Midbrain (tissue), 1 donor: ENCODE measurements at regions not wholly inside any gene's neighbourhood (a gene's known extent, or its start where the extent isn't known, plus 50 kb on each side); places are given as distances from the start of the nearest gene placed in this dataset.
"Not testable (repeated sequence)": the region's sequence is repeated elsewhere in the genome, so short reads cannot be mapped to it uniquely, and the experiment has no call there.

Source experiments
- DNase-seq: peaks from one replicate; lab custom pipeline; 2025; lab: John Stamatoyannopoulos, UW

DNA sequence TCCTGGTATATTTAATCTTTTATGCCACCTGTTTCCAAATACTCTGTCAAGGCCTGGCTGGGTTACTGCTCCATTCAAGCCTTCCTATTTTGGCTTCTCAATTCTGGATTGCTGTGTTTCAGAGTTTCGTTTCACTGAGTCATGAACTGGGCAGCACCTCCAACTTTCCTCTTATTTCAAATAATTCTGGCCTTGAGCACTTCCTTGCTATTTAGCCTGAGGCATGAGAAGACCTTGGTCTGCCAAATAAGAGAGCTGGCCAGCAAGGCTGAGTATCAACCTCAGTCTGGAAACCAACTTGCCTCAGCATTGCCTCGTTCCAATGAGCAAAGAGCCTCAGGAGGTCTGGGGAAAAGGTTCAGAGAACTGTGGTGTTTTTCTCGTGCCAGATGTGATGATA, 66.6 kb downstream of the TNFAIP3 start:
- peak; percentile 17 for DNase-seq

DNA sequence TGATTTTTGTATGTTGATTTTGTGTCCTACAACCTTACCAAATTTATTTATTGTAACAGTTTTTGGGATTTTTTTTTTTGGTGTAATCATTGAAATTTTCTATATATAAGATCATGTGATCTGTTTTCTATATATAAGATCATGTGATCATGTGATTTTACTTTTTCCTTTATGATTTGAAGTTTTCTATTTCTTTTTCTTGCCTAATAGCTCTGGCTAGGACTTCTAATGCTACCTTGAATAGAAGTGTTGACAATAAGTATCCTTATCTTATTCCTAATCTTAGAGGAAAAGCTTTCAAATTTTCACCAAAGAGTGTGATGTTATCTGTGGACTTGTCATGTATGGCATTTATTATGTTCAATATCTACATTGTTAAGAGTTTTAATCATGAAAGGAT, 69.7 kb downstream of the TNFAIP3 start:
- no peak for DNase-seq

DNA sequence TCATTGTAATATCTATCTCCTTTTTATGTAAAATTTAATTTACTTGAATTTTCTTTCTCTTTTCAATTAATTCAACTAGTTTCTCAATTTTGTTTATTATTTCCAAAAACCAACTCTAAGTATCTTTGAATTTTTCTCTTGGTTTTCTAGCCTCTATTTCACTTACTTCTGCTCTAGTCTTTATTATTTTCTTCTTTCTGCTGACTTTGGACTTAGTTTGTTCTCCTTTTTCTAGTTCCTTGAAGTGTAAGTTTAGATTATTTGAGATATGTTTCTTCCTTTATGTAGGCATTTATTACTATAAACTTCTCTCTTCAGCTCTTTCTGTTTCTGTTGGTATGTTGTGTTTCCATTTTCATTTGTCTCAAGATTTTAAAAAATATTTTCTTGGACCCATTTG, 70.8 kb downstream of the TNFAIP3 start:
- DNase-seq = no peak

DNA sequence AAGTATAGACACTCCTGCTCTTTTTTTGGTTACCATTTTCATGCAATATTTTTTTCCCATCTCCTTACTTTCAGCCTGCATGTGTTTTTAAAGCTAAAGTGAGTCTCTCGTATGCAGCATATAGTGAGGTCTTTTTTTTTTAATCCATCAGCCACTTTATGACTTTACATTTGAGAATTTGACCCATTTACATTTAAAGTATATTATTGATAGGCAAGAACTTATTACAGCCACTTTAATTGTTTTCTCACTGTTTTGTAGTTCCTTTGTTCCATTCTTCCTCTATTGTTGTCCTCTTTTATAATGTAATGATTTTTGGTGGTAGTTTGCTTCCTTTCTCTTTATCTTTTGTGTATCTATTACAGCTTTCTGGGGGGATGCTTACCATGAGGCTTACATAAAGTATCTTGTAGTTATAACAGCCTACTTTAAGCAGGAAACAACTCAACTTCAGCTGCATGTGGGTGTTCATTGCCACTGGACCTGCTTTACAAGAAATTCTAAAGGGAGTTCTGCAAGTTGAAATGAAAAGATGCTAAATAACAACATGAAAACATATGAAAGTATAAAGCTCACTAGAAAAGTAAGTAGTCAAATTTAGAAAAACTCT, 71.8 kb downstream of the TNFAIP3 start:
- no peak for DNase-seq

DNA sequence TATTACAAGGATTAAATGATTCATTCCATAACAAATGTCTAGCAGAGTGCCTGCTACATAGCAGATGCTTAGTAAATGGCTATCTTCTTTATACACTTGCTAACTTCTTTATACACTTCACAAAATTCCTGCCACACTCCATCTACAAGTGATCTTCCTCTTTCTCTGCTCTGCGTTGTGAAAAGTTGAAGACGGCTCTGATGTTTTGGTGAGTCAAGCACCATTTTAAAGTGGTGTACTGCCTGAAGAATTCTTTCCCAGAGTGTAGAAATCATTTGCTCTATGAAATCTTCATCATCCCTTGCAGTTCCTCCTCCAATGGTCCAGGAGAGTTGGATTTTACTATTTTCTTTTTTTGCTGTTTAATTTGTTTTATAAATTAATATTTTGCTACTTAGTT, 74.9 kb downstream of the TNFAIP3 start:
- DNase-seq = no peak

DNA sequence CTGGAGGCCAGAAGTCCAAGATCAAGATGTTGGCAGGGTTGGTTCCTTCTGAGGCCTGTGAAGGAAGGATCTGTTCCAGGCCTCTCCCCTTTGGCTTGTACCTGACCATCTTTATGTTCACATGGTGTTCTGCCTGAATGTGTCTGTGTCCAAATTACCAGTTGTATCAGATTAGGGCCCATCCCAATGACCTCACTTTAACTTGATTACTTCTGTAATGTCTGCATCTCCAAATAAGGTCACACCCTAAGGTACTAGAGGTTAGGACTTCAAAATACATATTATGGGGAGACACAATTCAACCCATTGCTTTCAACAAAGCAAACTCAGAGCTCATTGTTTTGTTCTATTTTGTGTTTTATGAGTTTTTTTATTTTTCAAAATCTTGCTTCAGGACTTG, 75.7 kb downstream of the TNFAIP3 start:
- DNase-seq = no peak

DNA sequence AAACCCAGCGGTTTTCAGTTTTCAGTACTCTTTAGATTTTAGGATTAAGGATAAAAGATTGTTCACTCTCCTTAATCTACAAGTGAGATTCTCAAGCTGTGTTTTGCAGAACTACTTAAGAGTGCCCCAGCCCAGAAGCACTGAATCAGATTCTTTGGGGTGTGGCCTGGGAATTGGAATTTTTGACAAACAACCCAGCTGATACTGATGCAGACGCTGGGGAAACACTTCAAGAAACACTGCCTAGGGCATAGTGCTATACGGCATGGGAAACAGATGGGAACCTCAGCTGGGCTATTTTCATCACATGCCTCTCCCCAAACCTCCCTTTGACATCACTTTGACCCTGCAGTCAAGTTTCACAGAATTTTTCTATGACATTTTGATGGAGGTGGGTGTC, 77.3 kb downstream of the TNFAIP3 start:
- DNase-seq = not testable (repeated sequence)

DNA sequence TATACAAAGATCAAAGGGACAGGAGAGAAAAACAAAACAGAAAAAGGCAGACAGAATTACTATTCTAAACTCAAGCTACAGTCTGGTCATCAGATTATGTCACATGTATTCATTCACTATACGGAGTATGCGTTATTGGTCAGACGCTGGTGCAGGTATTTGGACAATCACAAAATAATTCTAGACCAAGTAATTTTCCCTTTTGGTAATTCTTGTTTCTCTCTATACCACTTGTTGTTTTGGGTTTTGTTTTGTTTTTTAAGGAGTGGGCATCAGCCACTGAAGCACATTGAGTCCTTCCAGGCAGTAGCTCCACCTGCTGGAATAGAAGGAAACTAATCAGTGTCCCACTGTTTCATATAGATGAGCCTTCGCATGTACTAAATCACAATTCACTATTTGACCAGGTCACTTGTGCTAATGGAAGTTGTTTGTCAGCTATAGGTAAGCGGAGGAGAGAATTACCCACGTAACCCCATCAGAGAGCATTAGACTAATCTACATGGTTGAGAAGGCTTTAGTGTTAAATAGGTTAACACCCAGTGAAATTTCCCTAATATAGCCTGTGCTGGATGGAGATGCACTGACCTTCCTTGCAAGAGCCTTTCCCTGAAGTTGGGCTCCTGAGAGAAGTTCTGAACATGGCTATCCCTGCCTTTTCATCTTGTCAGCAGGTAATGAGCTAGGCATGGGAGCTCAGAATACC, 77.9 kb downstream of the TNFAIP3 start:
- DNase-seq = peak; percentile 43

DNA sequence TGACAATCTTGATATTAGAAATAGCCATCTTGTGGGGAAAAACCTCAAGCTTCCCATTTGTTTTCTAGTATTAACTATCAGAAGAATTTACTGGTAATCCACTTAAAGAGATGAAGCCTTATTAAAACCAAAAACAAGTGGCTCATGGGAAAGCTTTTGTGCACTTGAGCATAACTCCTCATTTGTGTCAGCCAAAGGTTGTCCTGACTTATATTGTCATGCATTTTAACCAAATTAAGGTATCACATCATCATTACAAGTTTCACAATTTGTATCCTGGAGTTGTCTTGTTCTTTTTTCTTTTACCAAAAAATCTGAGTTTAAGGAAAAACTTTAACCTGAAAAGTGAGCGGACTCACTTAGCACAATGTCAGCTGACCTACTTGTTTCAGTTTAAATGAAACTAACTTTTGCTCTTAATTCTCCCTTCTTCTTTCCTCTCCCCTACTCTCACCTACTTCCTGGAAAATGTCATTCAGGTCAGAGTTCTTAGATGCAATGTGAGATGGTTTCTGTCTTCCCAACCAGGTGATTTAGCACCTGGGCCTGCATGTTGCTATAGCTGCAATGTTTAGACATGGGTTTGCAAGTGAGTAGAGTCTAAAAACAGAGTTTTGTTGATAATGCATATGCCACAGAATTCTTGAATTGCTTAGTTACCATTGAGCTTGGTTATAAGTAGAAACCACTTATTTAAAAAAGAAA, 82.8 kb downstream of the TNFAIP3 start:
- no peak for DNase-seq

DNA sequence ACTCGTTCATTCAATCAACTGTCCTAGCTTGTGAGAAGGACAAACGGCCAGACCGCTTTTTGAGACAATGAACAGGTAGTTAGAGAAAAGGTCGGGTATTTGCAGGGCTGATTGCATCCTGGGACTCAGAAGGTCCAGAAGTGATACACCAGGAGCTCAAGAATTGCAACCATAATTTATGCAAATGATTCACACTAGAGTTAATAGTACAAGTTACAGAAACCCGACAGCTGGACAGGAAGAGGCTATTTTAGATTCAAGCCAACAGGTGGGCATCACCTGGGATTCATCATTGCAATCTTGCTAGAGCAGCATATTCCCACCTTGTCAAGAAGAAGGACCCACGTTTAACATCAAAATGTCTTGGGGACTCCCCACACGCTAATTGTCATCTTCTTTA, 83.5 kb downstream of the TNFAIP3 start:
- DNase-seq = no peak

DNA sequence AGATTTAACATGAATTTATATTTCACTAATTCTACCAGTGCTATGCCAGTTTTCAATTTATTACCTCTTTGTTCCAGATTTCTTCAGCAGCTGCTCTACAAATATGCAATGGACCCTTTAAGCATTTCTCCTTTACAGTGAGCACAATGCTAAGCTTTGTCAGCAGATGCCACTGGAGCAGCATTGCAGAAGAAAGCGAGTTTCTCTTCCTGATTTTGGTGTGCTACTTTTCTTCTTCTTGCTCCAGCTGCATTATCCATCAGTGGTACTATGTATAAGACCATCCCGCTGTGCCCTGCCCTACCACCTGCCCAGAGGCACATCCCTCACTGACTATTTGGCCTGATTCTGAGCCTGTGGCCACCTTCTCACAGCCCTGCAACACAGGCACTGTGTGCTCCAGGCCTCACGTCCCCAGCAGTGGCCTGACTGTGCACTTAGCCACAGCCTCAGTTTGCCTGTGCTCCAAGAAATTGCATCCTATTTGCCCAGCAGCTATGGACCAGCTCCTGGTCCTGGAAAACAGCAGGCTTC, 84.1 kb downstream of the TNFAIP3 start:
- DNase-seq = peak; percentile 14

DNA sequence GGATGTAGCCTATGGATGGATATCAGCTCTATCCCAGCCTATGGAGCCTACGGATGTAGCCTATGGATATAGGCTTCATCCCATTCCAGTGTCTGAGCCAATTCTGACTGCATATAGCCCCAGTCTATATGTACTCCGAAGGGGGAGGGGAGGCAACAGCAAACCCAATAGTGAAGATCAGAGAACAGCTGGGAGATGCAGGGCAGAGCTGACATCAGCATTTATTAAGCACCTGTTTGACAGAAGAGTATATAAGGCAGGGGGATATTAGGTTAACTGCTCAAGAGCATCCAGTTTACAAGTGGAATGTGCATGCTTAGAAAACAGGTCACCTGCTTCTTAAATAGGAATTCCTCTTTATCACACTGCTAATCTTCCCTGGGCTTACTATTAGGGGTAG, 85.2 kb downstream of the TNFAIP3 start:
- DNase-seq = no peak

DNA sequence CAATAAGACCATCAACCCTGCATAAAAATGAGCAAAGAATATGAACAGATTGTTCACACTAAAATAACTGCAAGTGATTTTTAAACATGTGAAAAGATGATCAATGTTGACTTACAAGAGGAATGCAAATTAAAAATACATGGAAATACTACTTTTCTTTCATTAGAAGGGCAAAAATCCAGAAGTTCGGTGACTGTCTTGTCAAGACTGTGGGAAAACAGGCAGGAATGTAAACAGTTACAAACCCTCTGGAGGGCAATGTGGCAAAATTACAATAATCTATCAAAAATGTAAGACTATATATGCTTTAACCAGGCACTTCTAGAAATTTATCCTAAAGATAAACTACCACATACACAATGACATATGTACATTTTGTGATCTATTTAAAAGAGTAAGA, 86.7 kb downstream of the TNFAIP3 start:
- no peak for DNase-seq

DNA sequence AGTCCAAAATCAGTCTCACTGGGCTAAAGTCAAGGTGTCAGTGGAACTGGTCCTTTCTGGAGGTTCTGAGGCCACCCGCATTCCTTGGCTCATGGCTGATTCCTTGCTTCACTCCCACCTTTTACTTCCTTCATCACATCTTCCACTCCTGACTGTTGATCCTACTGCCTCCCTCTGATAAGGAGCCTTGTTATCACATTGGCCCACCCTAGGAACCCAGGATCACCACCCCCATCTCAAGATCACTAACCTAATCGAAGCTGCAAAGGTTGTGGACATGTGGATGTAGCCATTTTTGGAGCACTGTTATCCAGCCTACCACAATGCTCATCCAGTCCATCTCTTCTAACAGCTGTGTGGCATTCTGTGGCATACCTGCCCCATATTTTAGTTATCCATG, 87.2 kb downstream of the TNFAIP3 start:
- no peak for DNase-seq

DNA sequence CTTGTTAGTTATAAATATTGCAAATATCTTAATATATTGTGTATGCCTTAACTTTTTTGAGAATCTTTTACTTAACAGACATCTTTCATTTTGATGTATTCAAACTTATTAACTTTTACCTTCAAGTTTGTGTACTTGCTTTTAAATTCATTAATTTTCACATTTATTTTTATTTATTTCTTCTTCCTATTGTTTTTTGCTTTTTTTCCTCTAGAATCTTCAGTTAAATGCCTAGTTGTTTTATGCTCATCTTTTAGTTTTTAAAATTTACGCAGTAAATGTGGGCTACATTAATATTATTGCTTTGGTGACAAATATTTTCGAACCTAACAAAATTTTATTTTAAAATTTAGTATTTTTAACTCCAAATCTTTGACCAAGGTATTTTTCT, 89.0 kb downstream of the TNFAIP3 start:
- no peak for DNase-seq

DNA sequence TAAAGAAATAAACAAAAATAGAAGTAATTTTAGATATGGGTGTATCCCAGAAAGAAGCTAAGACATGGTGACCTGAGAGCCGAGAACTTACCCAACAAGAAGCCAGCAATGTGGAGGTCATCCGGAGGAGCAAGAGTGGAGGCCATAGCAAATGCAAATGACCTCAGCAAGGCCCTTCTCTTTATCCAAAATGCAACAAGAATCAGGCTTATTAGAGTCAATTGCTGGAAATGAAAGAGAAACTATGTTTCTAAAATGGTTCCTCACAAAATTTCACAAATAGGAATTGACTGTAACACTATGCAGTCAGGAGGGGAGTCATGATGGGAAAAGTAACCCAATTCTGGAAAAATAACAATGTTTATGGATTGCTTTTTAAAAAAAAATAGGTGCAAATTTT, 90.4 kb downstream of the TNFAIP3 start:
- DNase-seq = no peak

DNA sequence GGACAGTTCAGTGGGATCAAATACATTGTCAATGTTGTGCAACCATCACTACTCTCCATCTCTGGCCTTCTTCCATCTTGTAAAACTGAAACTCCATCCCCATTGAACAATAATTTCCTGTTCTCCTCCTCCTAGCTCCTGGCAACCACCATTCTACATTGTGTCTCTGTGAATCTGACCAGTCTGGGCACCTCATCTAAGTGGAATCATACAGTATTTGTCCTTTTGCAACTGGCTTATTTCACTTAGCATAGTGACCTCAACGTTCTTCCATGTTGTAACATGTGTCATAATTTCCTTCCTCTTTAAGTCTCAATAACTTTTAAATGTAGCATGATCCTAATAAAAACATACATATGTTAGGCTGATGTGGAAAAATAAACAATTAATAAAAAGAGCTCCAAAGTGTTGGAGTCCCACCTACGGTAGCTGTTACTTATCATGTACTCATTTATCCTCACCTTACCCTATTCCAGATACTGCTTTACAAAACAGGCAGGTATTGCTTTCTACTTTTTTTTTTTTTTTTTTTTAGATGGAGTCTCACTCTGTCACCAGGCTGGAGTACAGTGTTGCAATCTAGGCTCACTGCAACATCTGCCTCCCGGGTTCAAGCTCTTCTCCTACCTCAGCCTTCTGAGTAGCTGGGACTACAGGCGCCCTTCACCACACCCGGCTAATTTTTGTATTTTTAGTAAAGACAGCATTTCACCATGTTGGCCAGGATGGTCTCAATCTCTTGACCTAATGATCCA, 91.9 kb downstream of the TNFAIP3 start:
- DNase-seq = no peak

DNA sequence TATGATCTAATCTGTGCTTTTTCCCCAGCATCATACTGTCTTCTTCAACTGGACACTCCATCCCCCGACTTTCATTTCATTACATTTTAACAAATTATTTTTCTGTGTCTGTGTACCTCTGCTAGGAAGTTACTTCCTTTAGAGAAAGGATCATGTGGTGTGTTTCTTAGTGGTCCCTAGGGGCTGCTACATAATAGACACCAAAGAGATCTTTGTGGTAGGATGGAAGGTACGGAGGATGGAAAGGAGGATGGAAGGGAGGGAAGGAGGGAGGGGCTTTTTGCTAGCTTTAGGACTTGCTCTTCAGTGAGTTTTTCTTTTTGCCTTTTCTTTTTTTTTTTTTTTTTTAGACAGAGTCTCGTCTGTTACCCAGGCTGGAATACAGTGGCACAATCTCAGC, 95.7 kb downstream of the TNFAIP3 start:
- no peak for DNase-seq

DNA sequence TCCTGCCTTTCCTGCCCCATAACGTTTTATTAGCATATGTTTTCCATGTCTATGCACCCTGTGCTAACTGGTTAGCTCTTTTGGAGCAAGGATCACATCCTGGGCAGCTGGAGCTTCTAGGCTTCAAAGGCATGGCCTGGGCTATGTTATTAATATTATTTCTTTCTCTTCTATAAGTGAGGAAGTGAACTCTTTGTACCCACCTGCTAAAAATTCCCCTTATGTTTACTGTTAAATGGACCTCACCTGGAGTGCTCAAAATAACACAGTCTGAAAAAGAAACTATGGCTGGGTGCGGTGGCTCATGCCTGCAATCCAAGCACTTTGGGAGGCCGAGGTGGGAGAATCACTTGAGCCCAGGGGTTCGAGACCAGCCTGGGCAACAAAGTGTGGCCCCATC, 97.8 kb downstream of the TNFAIP3 start:
- no peak for DNase-seq

DNA sequence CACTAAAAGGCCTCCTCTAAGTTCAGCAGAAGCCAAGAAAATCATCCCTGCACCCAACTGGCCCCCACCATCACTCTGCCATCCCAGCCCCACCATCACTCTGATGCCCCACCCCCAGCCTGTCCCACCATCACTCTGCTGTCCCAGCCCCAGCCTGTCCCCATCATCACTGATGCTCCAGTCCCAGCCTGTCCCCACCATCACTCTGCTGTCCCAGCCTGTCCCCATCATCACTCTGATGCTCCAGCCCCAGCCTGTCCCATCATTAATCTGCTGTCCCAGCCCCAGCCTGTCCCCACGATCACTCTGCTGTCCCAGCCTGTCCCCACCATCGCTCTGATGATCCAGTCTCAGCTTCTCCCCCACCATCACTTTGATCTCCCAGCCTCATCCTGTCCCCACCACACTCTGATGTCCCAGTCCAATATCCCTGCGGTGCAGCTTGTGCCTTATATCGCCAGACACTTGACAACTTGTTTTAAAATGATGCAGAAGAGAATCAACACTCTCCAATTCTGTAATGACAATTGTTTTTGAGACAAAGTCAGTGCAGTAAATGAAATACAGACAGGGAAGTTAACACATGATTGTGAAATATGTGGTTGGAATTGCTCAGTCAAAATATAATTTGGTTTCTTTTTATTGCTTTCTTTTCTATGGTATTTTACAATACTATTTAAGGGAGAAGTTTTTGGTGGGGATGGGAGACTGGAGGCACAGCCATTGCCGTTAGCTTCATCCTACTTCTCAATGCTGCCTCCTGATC, 100.8 kb downstream of the TNFAIP3 start:
- DNase-seq = no peak

DNA sequence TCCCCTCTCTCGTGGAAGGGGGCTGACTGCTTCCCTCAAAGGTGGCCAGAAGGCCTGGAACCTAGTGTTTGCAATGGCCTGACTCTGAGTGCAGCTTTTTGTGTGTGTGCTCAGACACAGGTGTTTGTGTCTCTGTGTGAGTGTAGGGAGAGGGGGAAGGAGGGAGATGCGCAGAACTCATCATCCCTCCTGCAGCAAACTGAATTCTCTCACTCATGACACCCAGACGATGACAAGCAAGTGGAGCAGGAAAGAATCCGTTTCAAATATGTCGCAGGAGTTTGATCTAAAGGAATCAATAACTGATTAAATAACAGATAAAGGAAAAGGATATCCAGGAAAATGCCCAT, 101.4 kb downstream of the TNFAIP3 start:
- no peak for DNase-seq

DNA sequence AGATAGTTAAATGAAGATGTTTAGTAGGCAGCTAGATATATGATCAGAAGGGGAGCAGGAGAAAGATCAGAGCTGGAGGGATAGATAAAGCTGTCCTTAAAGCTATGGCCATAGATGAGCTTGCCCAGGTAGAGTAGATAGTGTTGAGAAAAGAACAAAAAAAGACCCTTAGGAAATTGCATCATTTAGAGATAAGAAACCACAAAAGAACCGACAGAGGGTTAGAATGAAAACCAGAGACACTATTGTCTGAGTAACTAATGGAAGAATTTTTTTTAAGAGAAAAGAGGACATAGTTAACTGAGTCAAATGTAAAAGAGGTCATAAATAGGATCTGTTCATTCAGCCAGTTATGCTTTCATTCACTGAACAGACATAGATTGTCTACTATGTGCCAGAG, 101.8 kb downstream of the TNFAIP3 start:
- DNase-seq = no peak
